ENCODE measurements at regions not wholly inside any gene's neighbourhood (a gene's known extent, or its start where the extent isn't known, plus 50 kb on each side); places are given as distances from the start of the nearest gene placed in this dataset.

DNA sequence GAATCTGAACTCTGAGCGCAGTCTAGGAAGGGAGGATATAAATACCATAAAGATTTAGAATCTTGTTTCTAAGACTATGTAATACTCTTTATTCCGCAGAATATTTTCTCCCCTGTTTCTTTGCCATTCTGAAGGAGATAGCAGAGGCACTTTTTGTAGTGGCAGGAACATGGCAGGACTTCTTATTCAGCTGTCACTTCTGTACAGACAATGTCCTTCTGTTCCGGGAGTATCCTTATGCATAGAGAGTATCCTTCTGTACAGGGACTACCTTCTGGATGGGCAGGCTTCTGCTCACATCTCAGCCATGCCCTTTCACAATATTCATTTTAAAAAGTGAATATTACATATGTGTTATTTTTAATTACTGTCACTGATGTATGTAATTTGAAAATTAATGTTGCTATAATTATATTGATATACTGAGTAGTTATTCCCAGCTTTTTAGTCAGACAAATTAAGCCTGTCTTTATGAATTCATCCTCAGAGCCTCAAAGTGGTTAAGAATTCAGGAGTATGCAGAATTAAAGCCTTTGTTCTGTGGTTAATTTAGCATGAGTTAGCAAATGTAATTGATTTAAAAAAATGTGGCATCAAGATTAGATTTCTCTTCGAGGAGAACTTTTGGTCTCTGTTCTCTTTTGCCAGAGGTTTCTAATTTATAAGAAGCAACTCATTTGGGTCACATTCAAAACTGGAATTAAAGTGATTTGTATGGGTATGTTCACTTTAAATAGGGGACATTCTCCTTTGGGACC is 174.4 kb downstream of the FHIP1A start:
- TF ChIP-seq, protein P1, sequence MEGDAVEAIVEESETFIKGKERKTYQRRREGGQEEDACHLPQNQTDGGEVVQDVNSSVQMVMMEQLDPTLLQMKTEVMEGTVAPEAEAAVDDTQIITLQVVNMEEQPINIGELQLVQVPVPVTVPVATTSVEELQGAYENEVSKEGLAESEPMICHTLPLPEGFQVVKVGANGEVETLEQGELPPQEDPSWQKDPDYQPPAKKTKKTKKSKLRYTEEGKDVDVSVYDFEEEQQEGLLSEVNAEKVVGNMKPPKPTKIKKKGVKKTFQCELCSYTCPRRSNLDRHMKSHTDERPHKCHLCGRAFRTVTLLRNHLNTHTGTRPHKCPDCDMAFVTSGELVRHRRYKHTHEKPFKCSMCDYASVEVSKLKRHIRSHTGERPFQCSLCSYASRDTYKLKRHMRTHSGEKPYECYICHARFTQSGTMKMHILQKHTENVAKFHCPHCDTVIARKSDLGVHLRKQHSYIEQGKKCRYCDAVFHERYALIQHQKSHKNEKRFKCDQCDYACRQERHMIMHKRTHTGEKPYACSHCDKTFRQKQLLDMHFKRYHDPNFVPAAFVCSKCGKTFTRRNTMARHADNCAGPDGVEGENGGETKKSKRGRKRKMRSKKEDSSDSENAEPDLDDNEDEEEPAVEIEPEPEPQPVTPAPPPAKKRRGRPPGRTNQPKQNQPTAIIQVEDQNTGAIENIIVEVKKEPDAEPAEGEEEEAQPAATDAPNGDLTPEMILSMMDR (IDR thresholded peaks at IDR 0.05), result no peak
- TF ChIP-seq POLR2A (IDR thresholded peaks at IDR 0.05), result no peak

Data from lower leg skin (tissue), 3 donors.